ENCODE measurements at regions not wholly inside any gene's neighbourhood (a gene's known extent, or its start where the extent isn't known, plus 50 kb on each side); places are given as distances from the start of the nearest gene placed in this dataset.

DNA sequence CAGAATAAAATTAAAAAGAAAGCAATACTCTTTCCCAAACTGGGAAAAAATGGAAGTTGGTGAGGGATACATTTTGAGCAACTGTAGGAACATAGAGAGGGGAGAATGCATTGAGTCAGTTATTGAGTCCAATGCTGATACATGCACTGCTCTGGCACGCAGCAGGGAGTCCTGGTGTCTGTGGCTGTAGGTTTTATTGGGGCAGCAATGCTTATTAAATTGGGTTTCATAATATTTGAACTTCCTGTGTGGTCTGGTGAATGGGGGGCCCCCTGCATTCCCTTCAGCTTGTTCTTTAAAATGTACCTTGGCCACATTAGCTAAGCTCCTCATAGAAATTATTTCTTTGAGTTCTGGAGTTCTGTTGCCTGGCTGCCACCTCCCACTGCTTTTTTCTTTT, 125.2 kb upstream of the ELAC2 start:
- H3K36me3 ChIP-seq (replicated peaks): no peaks in the 10 kb centered on the region
- no peaks in the 10 kb centered on the region for H3K4me1 ChIP-seq
- 0 out of 2 replicates have a peak, but pooled peaks cover 3% of the 10 kb centered on the region for H3K9me3 ChIP-seq
- H3K4me3 ChIP-seq: no peak overlapping the region
- H3K27me3 ChIP-seq (ENCODE audit: low read depth): no peaks in the 10 kb centered on the region
- in situ Hi-C loops (cut with MboI; ENCODE audit: low sequenced_read_pairs): no loop called here
- DNase-seq (ENCODE audit: low spot score in 2 of 2): no peak

DNA sequence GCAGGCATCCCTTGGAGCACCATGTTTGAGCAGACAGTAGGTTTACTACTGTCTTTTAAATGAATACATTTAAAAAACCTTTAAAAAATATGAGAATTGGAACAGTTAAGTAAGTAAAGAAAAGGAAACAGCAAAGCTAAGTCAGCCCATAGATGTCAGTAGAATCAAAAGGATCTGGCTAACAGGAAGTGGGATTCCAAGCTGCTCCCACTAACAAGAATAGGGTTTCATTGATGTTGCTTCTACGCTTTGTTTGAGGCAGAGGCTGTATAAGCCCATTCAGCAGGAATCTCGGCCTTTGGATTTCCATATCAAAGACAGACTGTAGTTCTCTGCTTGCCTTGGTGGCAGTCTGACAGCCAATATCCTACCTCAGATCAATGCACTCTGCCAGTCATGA, 122.9 kb upstream of the ELAC2 start:
- Histone ChIP-seq H3K36me3 (replicated peaks) (no peaks in the 10 kb centered on the region), H3K4me1 (no peaks in the 10 kb centered on the region), H3K9me3 (0 out of 2 replicates have a peak, but pooled peaks cover 3% of the 10 kb centered on the region), H3K27me3 (ENCODE audit: low read depth) (no peaks in the 10 kb centered on the region), H3K4me3 (no peak overlapping the region)
- DNase-seq (ENCODE audit: low spot score in 2 of 2): no peak
- in situ Hi-C loops (cut with MboI; ENCODE audit: low sequenced_read_pairs): no loop called here

DNA sequence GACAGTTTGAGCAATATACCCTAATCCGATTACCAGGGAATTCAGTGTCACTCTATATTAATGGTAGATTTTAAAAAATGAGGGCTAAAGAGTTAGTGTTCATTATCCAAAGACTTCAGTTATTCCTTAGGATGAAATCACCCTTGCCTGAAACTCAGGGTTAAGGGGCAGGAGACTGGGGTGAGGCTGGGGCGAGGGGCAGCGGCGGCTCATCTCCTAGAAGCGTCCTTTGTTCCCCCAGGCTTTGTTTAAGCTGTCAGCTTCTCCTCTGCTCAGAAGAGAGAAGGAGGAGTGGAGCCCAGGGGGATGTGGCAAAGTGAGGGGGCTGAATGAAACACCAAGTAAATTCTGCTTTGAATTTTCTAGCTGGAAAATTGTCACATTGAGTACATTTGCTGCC, 117.7 kb upstream of the ELAC2 start:
- H3K4me3 ChIP-seq: no peak overlapping the region
- H3K36me3 ChIP-seq (replicated peaks): no peaks in the 10 kb centered on the region
- 0 out of 2 replicates have a peak, but pooled peaks cover 3% of the 10 kb centered on the region for H3K9me3 ChIP-seq
- no peaks in the 10 kb centered on the region for H3K27me3 ChIP-seq (ENCODE audit: low read depth)
- DNase-seq (ENCODE audit: low spot score in 2 of 2): no peak
- H3K4me1 ChIP-seq: no peaks in the 10 kb centered on the region
- in situ Hi-C loops (cut with MboI; ENCODE audit: low sequenced_read_pairs): no loop called here

DNA sequence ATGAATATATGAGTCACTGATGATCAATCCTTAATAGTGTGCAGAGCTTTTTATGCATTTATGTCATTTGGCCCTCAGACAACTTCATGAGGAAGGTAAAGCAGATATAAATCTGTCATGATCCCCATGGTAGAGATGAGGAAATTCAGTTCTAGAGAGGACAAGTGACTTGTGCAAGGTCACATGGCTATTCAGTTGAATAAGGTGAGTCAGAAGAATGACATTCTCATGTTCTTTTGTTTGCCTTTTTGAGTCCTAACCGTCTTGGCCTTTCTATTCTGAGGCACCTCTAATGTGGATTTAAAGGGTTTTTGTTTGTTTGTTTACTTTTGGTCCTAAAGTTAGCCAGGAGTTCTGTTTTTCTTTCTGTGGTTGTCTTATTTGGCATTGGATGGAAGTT, 116.2 kb upstream of the ELAC2 start:
- Histone ChIP-seq H3K9me3 (0 out of 2 replicates have a peak, but pooled peaks cover 3% of the 10 kb centered on the region), H3K4me1 (no peaks in the 10 kb centered on the region), H3K4me3 (no peak overlapping the region), H3K27me3 (ENCODE audit: low read depth) (no peaks in the 10 kb centered on the region), H3K36me3 (replicated peaks) (no peaks in the 10 kb centered on the region)
- no peak for DNase-seq (ENCODE audit: low spot score in 2 of 2)
- in situ Hi-C loops (cut with MboI; ENCODE audit: low sequenced_read_pairs): no loop called here

DNA sequence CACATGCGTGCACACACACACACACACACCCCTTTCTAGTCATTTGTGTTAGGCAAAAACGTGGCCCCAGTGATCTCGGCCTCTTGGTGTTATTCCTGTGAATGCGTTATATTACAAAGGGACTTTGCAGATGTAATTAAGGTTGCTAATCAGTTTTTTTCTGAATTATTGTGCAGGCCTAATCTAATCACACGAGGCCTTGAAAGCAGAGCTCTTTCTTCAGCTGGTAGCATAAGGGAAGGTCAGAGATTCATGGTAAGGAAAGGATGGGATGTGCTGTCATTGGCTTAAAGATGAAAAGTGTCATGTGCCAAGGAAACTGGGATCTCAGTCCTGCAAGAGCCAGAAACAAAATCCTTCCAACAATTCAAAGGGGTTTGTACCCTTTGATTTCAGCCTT, 113.4 kb upstream of the ELAC2 start:
- Histone ChIP-seq H3K4me1 (no peaks in the 10 kb centered on the region), H3K27me3 (ENCODE audit: low read depth) (no peaks in the 10 kb centered on the region), H3K4me3 (no peak overlapping the region), H3K36me3 (replicated peaks) (no peaks in the 10 kb centered on the region), H3K9me3 (no peaks in the 10 kb centered on the region)
- in situ Hi-C loops (cut with MboI; ENCODE audit: low sequenced_read_pairs): no loop called here
- DNase-seq (ENCODE audit: low spot score in 2 of 2): no peak

DNA sequence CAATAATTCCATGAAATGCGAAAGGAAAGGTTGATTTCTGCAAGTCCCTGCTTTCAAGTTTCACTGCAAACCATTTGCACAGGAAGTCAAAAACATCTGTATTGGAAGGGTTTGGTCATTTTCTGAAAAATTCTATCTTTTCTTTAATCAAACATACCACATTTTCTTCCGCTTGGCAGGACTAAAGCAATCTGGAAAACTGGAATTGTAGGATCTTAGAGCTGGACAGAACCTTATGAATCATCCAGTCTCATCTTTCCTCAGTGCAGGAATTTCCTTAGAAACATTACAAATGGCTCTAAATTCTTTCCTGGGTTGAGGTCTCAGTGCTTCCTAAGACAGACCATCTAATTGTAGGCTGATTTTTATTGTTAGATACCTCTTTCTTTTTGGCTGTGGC, 111.5 kb upstream of the ELAC2 start:
- H3K36me3 ChIP-seq (replicated peaks): no peaks in the 10 kb centered on the region
- no peaks in the 10 kb centered on the region for H3K4me1 ChIP-seq
- in situ Hi-C loops (cut with MboI; ENCODE audit: low sequenced_read_pairs): no loop called here
- no peak overlapping the region for H3K4me3 ChIP-seq
- no peaks in the 10 kb centered on the region for H3K9me3 ChIP-seq
- no peaks in the 10 kb centered on the region for H3K27me3 ChIP-seq (ENCODE audit: low read depth)
- DNase-seq (ENCODE audit: low spot score in 2 of 2): no peak

DNA sequence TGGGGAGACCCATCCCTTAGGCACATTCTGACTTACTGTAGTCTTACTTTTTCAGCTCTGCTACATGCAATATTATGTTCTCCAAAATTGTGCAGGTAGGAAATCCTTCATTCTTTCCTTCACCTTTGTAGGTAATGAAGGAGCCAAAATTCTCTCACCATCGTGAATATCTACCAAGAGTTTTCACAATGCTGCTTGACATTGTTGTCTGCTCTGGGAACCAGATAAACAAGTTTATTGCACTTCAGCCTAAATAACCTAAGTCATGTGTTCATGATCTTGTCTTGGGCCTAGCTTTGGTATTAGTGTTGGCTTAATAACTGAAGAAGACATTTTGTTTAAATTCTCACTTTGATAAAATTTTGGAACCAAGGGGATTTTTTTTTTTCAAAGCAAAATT, 110.8 kb upstream of the ELAC2 start:
- Histone ChIP-seq H3K9me3 (no peaks in the 10 kb centered on the region), H3K27me3 (ENCODE audit: low read depth) (no peaks in the 10 kb centered on the region), H3K4me3 (no peak overlapping the region), H3K4me1 (no peaks in the 10 kb centered on the region), H3K36me3 (replicated peaks) (no peaks in the 10 kb centered on the region)
- no peak for DNase-seq (ENCODE audit: low spot score in 2 of 2)
- in situ Hi-C loops (cut with MboI; ENCODE audit: low sequenced_read_pairs): no loop called here

DNA sequence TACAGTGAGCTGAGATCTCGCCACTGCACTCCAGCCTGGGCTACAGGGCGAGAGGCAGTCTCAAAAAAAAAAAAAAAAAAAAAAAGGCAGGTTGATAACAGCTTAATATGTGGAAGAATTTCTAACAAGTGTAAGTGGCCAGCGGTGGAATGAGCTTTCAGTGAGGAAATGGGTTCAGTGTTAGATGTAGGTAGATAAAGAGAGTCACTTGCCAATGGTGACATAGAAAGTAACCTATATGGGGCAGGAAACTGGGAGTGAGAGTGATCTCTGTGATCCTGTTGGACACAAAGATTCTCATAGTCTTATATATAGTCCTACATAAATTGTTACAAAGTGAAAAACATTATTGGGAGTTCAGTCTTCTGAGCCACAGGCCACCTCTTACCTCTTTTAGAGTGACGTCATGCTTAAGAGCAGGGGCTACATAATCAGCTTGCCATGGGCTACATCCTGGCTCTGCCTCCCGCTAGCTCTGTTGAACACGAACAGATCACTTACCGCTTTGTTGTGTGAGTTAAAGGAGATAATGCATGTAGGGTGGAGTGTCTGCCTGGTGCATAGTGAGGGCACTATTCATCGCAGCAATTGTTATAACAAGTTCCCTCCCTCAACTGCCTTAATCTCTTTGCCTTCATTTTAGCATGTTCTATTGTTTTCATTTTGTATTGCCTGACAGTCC, 110.2 kb upstream of the ELAC2 start:
- Histone ChIP-seq H3K9me3 (no peaks in the 10 kb centered on the region), H3K36me3 (replicated peaks) (no peaks in the 10 kb centered on the region), H3K27me3 (ENCODE audit: low read depth) (no peaks in the 10 kb centered on the region), H3K4me1 (no peaks in the 10 kb centered on the region), H3K4me3 (no peak overlapping the region)
- in situ Hi-C loops (cut with MboI; ENCODE audit: low sequenced_read_pairs): no loop called here
- DNase-seq (ENCODE audit: low spot score in 2 of 2): no peak

DNA sequence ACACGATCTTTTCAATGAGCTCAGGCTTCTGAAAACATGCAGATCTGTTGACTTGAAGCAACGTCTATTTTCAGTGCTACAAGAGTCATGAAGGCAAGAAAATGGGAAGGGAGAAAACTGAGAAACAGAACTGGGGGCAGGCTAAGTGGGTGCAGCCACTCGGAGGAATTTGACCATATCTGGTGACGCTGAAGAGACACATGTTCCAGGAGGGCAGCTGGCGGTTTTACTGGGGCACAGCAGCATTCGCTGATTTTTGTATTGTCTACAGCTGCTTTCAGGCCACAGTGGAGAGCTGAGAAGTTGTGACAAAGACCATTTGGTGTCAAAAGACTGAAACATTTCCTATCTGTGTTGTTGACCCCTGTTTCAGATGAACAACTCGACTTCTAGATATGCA, 103.0 kb upstream of the ELAC2 start:
- H3K27me3 ChIP-seq (ENCODE audit: low read depth): no peaks in the 10 kb centered on the region
- H3K4me1 ChIP-seq: no peaks in the 10 kb centered on the region
- H3K9me3 ChIP-seq: no peaks in the 10 kb centered on the region
- no peak for DNase-seq (ENCODE audit: low spot score in 2 of 2)
- in situ Hi-C loops (cut with MboI; ENCODE audit: low sequenced_read_pairs): no loop called here
- H3K36me3 ChIP-seq (replicated peaks): no peaks in the 10 kb centered on the region
- no peak overlapping the region for H3K4me3 ChIP-seq

DNA sequence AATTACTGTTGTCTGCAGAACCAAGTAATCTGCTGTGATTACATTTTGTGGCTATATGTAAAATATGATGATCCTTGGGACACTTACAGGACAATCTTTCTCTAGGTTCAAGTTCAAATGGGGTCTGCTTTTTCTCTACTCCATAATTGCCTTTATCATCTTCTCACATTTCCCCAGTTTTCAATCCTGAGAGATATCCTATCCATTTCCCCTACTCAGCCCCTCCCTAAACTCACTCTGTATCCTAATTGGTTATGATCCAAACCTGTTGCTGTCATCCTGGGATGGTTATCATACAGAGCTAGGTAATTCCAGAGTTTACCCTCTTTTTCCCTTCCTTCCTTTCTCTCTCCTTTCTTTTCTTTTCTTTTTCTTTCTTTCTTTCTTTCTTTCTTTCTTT, 100.5 kb upstream of the ELAC2 start:
- no peak for DNase-seq (ENCODE audit: low spot score in 2 of 2)
- in situ Hi-C loops (cut with MboI; ENCODE audit: low sequenced_read_pairs): no loop called here
- Histone ChIP-seq H3K27me3 (ENCODE audit: low read depth) (no peaks in the 10 kb centered on the region), H3K4me3 (no peak overlapping the region), H3K4me1 (no peaks in the 10 kb centered on the region), H3K36me3 (replicated peaks) (no peaks in the 10 kb centered on the region), H3K9me3 (no peaks in the 10 kb centered on the region)

DNA sequence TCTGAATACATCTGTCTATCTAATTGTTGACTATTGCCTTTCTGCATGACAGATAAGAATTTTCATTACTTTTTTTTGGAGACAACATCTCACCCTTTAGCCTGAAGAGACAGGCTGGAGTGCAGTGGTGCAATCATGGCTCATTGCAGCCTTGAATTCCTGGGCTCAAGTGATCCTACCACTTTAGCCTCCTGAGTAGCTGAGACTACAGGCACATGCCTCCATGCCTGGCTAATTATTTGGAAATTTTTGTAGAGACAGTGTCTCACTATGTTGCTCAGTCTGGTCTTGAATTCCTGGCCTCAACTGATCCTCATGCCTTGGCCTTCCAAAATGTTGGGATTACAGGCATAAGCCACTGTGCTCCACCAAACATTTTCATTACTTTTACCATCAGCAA, 99.8 kb upstream of the ELAC2 start:
- in situ Hi-C loops (cut with MboI; ENCODE audit: low sequenced_read_pairs): no loop called here
- Histone ChIP-seq H3K4me3 (no peak overlapping the region), H3K27me3 (ENCODE audit: low read depth) (no peaks in the 10 kb centered on the region), H3K4me1 (no peaks in the 10 kb centered on the region), H3K36me3 (replicated peaks) (no peaks in the 10 kb centered on the region), H3K9me3 (no peaks in the 10 kb centered on the region)
- DNase-seq (ENCODE audit: low spot score in 2 of 2): no peak

DNA sequence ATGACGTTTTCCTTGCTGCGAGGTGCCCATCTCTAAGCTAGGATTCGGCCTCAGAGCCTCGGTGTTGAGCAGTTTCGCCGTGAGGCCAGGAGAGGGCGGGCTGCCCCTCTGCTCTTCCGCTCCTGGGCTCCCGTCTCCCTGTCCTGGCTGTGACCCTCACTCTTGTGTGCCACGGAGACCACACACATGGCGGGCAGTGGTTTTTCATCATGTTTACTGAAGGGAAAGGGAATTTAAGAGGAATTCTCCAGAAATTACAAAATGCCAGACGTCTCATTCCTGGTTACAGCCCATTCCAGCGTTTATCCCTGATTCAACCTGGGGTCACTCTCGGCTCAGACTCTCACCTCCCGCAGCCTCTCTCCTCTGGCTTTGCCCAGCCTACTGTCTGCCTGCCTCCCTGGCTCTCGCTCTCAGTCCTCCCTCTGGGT, 96.8 kb upstream of the ELAC2 start:
- Histone ChIP-seq H3K36me3 (replicated peaks) (no peaks in the 10 kb centered on the region), H3K9me3 (no peaks in the 10 kb centered on the region), H3K27me3 (ENCODE audit: low read depth) (no peaks in the 10 kb centered on the region), H3K4me1 (no peaks in the 10 kb centered on the region), H3K4me3 (no peak overlapping the region)
- in situ Hi-C loops (cut with MboI; ENCODE audit: low sequenced_read_pairs): no loop called here
- peak in 1 of 2 experiments; percentile 50 for DNase-seq (ENCODE audit: low spot score in 2 of 2)

DNA sequence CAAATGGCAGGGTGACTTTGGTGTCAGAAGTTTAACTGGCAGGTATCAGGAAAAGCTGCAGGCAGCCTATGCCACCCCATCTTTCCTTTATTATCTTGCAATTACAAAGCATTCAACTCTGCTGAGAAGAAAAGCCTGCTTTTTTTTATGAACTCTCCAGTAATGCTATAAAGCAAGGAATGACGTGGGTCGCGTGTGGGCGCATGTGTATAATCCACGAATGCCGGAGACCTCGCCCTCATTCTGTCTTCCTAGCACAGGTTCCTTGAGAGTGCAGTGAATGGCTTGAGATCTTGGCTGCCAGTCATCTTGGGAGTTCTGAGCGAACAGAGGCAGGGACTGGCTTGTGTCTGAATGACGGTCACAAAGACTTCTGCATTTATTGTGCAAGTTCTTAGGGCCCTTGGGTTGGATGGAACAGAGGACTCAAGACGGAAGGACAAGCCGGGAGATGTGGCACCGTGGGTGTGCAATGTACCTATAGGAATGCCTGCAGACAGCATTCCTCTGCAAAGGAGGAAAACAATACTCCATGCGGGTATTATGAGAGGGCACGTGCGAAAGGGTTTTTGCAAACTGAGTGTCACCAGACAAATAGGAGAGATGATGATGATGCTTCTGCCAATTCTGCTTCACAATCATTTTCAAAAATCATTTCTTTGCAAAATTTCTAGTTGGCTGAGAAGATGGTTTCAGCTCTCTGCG, 96.1 kb upstream of the ELAC2 start:
- in situ Hi-C loops (cut with MboI; ENCODE audit: low sequenced_read_pairs): no loop called here
- Histone ChIP-seq H3K36me3 (replicated peaks) (no peaks in the 10 kb centered on the region), H3K9me3 (no peaks in the 10 kb centered on the region), H3K4me3 (no peak overlapping the region), H3K4me1 (no peaks in the 10 kb centered on the region), H3K27me3 (ENCODE audit: low read depth) (no peaks in the 10 kb centered on the region)
- no peak for DNase-seq (ENCODE audit: low spot score in 2 of 2)

DNA sequence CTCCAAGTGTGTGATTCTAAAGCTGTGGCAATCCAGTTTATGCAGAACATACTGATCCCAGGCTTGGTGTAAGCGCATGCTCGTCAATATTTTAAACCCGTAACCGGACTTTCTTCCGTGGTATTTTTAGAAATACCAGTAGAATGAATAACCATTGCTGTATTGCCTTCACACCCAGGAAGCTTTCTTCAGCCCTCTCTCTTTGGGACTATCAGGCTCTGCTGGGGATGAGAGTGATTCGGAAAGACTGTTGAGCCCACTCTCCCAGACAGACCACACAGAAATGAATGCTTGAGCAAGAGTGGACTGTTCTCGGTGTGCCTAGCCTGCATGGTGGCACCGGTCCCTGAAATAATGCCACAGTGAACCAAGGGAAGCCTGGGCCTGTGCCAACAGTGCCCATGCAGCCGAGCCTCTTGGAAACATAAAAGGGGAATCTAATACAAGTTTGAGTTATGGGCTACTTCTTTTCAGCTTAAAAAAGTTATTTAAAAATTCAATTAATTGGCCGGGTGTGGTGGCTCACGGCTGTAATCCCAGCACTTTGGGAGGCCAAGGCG, 89.9 kb upstream of the ELAC2 start:
- in situ Hi-C loops (cut with MboI; ENCODE audit: low sequenced_read_pairs): no loop called here
- Histone ChIP-seq H3K4me1 (no peaks in the 10 kb centered on the region), H3K27me3 (ENCODE audit: low read depth) (no peaks in the 10 kb centered on the region), H3K9me3 (no peaks in the 10 kb centered on the region), H3K4me3 (no peak overlapping the region), H3K36me3 (replicated peaks) (no peaks in the 10 kb centered on the region)
- no peak for DNase-seq (ENCODE audit: low spot score in 2 of 2)

Measured in HAP-1 (cell line).